Right renal pelvis (tissue), 4 donors: ENCODE measurements at regions not wholly inside any gene's neighbourhood (a gene's known extent, or its start where the extent isn't known, plus 50 kb on each side); places are given as distances from the start of the nearest gene placed in this dataset.

Experiments
- DNase-seq, 4 donors: peaks; one replicate each; pipeline ENCODE4 v3.0.0-alpha.2; 2013; ENCODE audit warnings: low read depth in 4 of 4, low spot score in 3 of 4, missing footprints in 1 of 4

DNA sequence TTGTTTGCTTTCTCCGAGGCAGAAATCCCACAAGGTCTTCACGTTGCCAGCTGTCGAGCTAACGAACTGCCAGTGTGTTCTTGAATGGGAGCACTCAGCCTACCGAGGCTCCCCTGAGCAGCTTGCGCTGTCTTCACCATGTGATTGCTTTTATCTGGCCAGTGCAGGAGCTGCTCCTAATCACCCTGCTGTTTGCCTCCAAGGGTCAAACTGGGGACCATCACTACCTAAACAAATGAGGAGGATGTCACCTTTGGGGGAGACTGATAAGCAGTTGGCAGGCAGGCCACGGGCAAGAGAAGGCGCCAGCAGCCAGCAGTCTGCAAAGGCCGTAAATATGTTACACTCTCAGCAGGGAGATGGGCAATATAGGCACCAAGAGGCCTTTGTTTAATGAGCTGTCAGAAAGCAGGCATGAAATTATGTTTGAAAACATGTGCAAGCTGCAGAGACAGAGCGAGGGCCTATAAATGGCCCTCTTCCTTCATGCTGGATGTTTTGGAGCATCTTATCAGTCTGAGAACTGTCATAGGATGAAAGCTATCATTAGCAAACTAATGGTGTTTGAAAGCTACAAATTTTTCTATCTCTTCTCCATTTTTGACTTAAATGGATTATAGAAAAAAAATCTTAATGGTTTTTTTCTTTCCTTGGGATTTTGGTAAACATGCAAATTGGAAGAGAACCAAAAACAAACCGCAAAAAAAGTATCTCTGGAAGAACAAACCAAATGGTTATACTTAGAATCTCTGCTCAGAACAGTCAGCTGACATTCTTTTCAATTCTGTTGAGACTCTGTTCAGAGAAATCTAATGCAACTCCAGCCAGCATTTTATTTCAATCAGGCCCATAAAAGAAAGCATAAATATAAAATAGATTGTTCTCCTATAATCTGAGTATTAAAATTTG lies 267.3 kb upstream of the NPVF start:
- DNase-seq: no peak

DNA sequence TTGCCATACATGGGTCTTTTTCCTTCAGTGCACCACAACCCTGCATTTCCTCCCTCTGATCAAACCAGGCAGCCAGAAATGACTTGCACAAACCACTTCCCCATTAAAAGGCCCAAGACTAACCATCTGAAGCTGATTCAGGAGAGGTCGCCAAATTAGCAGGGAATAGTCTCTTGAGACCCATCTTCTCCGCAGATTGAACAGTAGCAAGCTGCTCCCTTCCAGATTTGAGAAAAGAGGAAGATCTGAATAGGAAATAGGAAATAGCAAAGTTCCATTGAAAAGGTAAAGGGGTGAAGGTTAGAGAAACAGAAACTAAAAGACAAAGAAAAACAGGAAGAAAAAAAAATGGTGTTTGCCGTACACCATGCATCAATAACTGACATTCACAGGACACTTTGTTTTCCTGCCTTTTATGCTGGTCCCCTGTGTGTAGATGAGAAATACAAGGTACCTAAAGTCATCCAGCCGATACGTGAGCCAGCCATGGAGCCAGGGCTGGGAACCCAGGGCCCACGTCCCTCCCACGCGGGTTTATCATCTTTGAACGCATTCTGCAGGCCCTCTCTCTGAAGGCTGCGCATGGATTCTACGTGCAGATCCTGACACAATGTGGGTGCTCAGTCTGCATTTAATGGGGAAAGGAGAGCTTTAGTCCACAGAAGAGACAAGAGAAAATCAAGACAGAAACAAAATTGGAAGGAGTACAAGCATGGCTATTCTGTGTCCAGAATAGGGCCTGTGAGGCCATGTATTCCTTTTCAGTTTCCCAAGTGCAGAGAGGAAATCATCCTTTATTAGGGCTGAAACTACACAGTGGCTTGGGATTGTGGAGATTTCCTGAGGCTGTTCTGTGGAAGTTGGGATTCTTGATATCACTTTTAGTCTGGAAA lies 268.4 kb upstream of the NPVF start:
- DNase-seq: no peak

DNA sequence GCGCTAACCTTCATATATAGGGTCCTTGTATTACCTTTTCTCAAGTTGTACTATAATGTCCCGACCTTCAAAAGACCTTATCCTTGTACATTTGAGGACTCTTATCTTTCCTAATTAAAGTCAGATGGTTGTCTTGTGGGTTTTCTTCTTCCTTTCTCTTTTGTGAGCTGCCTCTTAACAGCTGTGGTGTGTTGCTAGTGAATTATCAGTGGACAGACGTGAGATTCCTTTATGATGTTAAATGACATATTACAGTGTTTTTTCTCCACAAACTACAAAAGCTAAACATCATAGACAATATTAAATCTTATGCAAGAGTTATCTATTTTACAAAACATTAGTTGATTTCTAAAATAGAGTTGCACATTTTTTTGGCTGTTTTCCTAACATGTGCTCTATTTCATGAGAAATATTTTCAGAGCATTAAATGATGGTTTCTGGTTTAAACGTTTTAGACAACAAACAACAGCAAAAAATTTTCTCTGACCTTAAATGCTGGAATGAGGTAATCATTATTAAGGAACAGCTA lies 272.2 kb upstream of the NPVF start:
- DNase-seq: peak in 2 of 4 donors; percentile 12 to 18

DNA sequence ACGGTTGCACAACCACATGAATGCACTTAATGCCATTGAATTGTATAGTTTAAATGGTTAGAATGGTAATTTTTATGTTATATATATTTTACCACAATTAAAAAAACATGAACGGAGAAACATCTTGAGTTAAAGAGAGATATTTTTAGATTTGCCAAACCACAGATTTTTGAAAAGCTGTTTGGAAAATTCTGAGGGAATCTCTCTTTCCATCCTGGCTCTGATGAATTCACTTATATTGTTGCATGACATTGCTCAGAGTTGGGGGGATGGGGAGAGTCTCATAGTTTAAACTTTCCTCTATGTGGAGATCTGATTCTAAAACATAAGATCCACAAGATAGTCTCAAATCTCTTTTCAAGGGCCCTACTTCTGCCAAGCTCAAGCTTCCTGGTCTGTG lies 275.0 kb upstream of the NPVF start:
- no peak for DNase-seq

DNA sequence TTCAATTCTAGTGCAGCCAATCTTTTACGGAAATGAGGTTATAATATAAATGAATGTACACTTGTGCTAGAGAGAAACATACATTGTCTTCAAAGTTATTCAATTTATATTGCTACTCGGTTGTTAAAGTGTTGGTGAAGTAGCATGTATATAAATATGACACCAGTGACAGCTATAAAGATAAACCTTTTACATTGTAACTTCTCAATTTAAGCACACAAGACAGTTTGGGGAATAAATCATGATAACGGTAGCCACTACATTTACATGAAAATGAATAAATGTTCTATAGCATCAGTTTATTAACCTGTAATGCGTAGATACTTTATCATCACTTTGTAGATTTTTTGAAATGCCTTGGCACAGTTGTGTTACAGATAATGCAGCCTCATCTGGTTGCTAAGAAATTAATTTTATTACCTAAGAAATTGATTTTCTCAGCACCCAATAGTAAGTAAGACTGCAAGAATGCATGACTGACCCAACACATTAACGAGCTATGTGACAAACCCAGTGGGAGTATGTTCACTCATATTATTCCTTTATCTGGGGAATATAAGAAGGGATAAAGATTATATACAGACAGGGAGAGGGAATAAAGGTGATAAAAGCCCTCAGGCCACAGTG lies 283.9 kb upstream of the NPVF start:
- DNase-seq: no peak

DNA sequence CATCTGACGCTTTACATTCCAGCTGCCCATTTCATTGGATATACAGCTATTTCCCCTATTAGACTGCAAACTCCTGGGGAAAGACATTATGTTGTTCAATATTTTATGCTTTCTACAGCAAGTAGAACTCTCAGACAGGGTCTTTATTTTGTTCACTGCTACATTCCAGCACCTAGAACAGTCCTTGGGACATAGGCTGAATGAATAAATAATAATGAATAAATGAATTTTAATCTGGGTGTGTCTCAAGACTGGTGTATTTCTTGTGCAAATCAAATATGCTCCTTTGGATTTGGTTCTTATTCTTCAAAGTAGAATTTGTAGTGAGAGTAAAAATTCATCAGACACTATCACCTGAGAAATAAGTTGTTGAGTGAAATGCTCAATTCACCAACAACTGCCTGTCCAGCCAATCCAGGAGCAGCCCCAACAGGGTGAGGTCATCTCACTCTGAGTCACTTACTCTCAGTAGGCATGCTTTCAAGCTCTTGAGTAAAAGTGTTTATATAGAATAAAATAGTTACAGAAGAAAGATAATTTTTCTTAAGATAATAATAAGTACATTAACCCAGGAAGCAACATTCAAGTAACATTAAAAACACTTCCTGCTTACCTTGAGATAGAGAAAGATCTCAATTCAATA lies 287.5 kb upstream of the NPVF start:
- no peak for DNase-seq

DNA sequence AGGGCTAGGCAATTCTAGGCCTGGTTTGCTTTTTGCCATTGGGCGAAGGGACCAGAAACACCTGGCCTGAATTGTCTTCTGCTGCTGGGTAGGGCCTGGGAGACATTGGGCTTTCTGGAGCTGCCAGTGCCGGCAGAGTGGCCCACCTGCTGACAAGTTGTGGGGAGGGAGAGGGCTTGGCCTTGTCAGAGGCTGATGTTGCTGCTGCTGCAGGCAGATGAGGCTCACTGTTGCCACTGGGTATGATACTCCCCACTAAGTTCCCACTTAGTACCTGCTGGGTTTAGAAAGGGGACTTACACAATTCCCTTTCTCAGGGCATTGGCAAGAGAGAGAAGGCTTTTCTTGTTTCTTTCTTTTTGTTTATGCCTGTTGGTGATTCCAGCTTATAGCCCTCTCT lies 289.6 kb upstream of the NPVF start:
- no peak for DNase-seq

DNA sequence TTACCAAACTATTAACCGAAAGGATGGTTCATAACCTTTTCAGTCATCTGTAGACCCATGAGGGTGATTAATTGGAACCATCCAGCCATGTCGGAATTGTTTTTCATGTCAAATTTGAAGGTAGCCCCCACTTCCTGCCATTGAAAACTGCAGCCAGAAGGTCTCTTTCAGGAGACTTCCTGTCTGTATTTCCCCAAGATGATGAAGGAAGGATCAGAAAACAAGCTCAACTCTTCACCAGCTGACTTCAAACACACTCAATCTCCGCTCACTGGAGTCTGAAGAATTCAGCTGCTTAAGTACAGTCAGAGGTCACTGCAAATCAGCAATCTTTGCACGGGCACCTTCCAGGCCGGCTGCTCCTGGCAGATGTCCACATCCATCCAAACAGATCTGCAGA lies 291.7 kb upstream of the NPVF start:
- peak in 1 of 4 donors; percentile 29 for DNase-seq

DNA sequence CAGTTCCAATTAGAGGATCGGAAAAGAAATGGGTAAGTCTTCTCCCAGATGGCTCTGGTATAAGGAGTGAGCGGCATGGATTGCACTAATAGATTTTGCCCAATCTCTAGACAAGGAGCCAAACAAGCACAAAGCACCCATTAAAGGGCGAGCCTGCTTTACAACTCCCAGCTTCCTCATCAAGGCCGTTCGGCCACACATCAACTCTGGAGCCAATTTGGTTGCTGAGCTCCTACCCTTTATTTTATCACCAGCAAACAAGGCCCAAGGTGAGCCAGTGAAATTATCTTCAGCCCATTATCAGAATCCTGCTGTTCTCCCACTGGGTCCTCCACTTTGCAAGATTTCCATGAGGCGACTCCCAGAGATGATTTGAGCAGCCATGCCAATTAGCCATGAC lies 292.2 kb upstream of the NPVF start:
- DNase-seq: no peak

DNA sequence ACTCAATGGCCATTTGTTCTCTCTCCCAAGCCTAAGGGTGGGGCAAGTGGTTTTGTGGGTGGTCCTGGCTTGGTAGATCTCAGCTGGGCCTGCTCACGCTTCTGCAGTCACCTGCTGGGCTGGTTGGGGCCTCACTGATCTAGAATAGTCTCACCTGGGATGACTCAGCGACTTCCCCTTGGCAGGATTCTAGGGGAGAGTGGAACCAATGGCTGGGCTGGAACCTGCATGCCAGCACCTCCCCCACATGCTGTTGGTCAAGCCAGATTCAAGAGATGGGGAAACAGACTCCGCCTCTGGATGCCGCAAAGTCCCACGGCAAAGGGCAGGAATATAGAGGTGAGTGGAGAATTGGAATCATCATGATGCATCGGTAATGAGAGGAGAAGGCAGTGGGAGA lies 292.9 kb upstream of the NPVF start:
- DNase-seq: no peak

DNA sequence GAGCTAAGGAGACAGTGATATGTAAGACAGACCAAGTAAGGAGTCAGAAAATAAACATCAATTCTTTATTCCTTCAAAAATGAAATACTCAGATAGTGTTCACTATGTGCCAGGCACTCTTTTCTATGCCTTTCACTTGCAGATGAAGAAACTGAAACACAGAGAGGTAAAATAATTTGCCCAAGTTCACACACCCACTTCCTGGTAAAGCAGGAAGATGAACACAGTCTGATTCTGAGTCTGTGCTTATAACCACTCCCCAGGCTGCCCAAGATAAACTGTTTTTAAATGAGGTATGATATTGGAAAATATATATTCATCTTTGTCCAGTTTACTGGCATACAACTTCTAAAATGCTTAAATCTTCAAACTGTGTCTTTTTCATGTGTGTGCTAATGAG lies 294.4 kb upstream of the NPVF start:
- DNase-seq: no peak

DNA sequence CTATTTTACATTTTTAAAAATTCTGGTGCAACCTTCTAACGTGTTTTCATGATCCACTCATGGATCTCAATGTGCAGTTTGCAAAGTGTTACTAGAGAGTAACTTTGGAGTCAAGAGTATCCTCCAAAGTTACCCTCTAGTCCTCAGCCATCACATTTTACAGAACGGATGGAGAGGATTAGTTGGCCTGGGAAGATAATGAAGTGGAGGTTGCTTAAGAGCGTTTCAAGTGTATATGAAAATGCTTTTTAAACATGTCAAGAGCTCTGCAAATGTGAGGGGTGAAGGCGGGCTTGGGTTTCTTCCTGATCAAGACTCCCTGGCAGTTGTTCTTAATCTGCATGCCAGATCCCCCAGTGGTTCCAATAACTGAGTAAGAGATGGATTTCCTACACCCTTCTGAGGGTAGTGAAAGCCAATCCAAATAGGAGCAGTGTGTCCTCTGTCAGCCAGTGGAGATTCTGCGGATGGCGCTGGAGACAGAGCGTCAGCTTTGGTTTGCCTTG lies 299.4 kb upstream of the NPVF start:
- no peak for DNase-seq

DNA sequence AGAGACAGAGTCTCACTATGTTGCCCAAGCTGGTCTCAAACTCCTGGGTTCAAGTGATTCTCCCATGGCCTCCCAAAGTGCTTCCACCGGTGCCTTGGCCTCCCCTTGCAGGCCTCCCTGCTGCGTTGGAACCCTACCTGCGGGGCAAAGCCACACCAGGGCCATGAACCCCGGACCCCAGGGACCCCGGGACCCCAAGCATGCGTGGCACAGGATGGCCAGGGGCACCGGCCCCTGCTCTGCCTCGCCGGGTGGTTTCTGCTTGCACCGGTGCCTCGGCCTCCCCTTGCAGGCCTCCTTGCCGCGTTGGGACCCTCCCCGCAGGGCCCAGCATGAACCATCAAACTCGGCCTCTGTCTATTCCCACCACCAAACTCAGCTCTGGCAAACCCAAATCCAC lies 301.0 kb upstream of the NPVF start:
- no peak for DNase-seq

DNA sequence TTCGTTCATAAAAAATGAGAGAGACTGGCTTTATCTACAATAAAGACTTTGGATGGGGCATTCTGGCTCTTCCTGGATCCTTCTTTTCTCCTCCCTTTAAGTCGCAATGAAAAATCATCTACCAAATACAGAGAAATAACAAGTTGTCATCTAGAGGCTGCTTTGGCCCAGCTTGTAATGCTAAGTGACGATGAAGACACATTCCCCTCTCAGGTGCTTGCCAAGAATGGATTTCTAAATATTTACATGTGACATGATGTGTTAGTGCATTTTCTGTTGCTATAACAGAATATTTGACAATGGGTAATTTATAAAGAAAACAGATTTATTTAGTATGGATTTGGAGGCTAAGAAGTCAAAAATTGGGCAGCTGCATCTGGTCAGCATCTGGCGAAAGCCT lies 308.6 kb upstream of the NPVF start:
- DNase-seq: no peak

DNA sequence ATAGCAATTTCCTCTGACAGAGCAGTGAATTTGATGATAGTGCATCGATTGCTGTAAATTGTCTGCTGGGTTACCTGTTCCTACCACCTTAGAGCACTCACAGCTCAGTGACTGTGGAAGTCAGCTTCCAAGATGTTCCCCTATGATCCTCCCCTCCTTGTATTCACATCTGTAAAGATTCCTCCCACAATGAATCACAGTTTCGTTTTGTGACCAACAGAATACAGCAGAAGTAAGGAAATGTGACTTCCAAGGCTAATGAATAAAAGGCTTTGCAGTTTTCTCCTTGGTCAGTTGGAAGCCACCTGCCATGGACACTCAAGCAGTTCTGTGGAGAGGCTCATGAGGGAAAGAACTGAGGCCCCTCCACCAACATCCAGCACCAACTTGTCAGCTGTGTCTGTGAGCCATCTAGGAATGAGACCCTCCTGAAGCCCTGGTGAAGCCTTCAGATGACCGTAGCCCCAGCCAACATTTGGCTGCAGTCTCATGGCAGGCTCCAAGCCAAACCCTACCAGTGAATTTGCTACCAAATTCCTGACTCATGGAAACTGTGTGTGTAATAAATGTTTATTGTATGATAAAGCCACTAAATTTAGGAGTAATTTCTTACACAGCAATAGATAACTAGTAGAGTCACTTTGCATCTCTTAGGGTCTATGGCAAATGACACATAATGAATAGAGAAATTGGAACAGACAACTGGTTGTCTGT lies 309.5 kb upstream of the NPVF start:
- DNase-seq: no peak

DNA sequence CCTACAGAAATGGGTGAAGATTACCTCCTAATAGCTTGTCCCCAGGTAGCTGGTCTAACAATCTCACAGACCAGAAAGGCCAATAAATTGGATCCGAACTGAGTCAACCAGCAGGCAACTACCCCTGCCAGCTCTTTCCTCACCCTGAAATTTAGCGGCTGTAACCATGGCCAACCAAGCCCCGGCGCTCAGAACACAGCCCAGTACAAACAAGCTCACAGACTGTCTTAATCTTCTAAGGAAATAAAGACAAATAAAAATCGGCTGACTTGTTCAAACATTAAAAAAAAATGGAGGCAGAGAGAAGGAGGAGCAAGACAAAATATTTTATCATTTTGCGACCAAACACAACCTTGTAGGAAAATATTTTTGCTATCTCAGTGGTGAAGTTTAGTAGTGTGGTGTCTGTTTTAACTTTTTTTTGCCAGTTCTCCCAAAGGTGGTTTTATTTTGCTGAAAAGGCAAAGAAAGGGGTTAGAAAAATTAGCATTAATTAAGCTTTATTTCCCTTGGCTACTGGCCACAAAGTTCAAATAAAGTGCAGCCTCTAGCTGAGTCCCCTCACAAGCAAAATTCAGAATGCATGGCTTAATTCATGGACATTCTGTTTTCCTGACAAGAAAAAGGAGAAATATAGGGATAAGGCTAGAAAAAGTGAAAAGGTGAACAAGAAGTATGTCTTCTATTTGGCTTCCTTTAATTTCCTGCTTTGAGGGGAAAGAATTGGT lies 313.0 kb upstream of the NPVF start:
- peak in 1 of 4 donors; percentile 71 for DNase-seq

DNA sequence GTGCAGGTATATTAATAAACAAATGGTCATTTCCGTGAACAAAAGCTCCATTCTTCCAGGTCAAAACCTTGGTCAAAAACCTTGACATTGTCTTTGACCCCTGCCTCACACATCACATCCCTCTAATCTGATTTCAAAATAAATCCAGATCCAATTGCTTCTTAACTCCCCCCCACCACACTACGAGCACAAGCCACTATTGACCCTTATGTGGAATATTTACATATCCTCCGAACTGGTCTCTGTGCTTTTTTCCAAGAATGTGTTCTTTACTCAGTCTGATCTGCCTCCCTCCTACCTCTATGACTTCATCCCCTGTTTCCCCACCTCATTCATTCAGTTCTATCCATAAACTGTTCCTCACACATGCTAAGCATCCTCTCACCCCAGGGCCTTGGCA lies 313.6 kb upstream of the NPVF start:
- no peak for DNase-seq

DNA sequence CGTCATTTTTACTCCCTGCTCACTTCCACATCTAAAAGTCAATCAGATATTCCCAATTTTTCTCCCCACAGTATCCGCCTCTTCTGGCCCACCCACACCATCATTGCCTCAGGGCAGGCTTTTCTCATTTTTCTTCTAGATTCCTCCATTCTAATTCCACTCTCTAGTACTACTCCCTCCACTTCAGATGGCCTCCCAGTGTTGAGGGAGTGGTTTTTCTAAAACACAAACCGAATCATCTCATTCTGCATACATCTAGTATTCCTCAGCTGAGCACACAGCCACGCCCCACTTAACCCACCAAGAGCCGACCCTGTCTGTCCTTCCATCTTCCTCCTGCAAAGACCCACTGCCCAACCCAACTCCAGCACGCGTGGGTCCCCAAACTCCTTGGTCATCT lies 314.9 kb upstream of the NPVF start:
- no peak for DNase-seq

DNA sequence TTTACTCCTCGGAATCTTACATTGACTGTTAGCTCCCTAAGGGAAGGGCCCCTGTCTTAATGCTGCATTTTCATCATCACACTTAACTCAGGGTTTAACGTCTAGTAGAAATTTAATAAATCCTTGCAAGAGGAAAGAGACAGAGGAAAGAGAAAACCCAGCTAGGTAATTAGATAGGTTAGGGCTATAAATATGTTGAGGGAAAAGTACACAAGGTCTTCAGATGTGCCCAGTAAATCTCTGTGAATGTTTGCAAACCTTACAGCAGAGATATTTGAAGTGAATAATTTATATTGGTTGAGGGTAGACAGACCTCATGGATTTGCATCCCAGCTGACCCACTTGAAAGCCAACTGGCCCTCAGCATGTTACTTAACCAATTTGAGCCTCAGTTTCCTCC lies 315.5 kb upstream of the NPVF start:
- DNase-seq: no peak
